ENCODE measurements at regions not wholly inside any gene's neighbourhood (a gene's known extent, or its start where the extent isn't known, plus 50 kb on each side); places are given as distances from the start of the nearest gene placed in this dataset.

DNA sequence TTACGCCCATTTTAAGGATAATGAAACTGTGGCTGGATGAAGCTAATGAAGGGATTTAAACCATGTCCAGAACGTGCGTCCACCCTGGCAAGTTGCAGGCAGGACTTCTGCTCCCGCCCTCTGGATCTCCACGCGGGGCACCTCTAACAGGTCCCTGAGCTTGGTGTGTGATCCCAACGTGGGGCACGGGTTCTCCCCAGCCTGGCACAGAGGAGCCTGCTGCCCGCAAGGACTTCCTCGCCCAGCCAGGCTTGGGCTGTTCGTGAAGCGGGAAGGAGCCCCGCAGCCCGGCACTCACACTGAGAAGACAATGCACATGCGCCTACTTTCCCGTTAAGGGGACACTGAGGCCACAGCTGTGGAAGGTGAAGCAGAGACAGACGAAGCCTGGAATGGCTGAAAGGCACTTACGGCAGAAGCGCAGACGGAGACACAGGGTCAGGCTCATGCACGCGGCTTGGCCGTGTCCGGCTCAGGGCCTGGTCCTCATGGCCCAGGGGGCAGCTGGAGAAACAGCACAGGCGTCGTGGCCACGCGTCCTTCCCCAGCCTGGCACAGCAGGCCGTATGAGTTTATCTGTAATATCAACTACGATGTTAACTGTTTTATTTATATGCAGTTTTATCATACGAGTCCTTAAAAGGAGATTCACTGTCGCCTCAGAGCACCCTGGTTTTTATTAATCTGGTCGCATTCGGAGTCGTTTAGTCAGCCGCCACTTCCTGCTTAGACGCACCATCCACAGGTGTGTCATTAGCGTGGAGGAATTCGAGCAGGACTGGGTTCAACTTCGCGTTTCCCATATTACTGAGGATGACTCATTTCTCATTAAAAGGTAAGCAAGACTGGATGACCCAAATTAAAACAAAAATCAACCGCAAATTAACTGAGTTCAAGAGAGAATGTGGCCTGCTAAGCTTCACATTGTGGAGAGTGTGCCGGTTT is 835.9 kb downstream of the GALR1 start:
- intact Hi-C loops (cut with micrococcal nuclease; ENCODE audit: unreplicated experiment): no loop called here
- Histone ChIP-seq H3K4me3 (ENCODE audit: low read depth, low read length, poor library complexity, severe bottlenecking) (no peak overlapping the region), H3K4me2 (ENCODE audit: low read length) (no peak overlapping the region), H3K79me2 (ENCODE audit: insufficient read depth, low read depth, low read length) (no peaks in the 10 kb centered on the region), H3K36me3 (ENCODE audit: insufficient read depth, low read length) (no peaks in the 10 kb centered on the region), H3K27ac (ENCODE audit: low read depth, low read length, poor library complexity, severe bottlenecking) (no peak overlapping the region), H3K9me3 (ENCODE audit: low read length) (no peaks in the 10 kb centered on the region), H2AFZ (ENCODE audit: low read length) (no peak overlapping the region), H3K9me2 (ENCODE audit: insufficient read depth, low read length) (no peaks in the 10 kb centered on the region), H4K20me1 (ENCODE audit: insufficient read depth, low read length) (no peaks in the 10 kb centered on the region), H3K4me1 (ENCODE audit: insufficient read depth, low read length, poor library complexity, severe bottlenecking) (no peaks in the 10 kb centered on the region)
- POLR2A ChIA-PET: no interaction called here
- CTCF ChIA-PET (ENCODE audit: unreplicated experiment): no interaction called here
- TF ChIP-seq EZH2phosphoT487 (IDR thresholded peaks at IDR 0.05; ENCODE audit: borderline replicate concordance, low read depth, low read length): no peak
- TF ChIP-seq, protein P1, sequence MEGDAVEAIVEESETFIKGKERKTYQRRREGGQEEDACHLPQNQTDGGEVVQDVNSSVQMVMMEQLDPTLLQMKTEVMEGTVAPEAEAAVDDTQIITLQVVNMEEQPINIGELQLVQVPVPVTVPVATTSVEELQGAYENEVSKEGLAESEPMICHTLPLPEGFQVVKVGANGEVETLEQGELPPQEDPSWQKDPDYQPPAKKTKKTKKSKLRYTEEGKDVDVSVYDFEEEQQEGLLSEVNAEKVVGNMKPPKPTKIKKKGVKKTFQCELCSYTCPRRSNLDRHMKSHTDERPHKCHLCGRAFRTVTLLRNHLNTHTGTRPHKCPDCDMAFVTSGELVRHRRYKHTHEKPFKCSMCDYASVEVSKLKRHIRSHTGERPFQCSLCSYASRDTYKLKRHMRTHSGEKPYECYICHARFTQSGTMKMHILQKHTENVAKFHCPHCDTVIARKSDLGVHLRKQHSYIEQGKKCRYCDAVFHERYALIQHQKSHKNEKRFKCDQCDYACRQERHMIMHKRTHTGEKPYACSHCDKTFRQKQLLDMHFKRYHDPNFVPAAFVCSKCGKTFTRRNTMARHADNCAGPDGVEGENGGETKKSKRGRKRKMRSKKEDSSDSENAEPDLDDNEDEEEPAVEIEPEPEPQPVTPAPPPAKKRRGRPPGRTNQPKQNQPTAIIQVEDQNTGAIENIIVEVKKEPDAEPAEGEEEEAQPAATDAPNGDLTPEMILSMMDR (conservative IDR thresholded peaks at IDR 0.05; ENCODE audit: low read length): no peak
- DNase-seq (ENCODE audit: low spot score): no peak
- no TSS peak for BruUV-seq (replicated peaks)

DNA sequence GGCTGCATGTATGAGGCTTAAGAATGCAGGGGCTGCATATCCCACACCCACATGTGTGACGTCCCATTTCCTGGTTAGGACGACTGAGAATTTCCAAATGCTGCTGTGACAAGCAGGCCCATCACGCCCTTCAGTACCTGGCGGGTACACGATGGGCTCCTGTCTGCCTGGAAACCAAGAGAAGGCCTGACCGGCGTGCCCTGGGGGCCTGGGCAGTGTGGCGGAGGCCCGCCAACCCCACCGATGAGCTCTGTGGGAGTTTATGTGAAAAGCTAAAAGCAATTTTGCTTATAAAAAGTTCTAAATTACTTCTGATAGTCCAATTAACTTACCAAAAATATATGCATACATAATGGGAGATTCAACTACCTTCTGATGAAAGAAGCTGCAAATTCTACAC is 837.3 kb downstream of the GALR1 start:
- CTCF ChIA-PET (ENCODE audit: unreplicated experiment): no interaction called here
- no peaks in the 10 kb centered on the region for H3K4me1 ChIP-seq (ENCODE audit: insufficient read depth, low read length, poor library complexity, severe bottlenecking)
- POLR2A ChIA-PET: no interaction called here
- no peaks in the 10 kb centered on the region for H4K20me1 ChIP-seq (ENCODE audit: insufficient read depth, low read length)
- H3K27ac ChIP-seq (ENCODE audit: low read depth, low read length, poor library complexity, severe bottlenecking): no peak overlapping the region
- BruUV-seq (replicated peaks): no TSS peak
- no peak overlapping the region for H3K4me3 ChIP-seq (ENCODE audit: low read depth, low read length, poor library complexity, severe bottlenecking)
- H3K36me3 ChIP-seq (ENCODE audit: insufficient read depth, low read length): no peaks in the 10 kb centered on the region
- H2AFZ ChIP-seq (ENCODE audit: low read length): no peak overlapping the region
- no peaks in the 10 kb centered on the region for H3K79me2 ChIP-seq (ENCODE audit: insufficient read depth, low read depth, low read length)
- H3K4me2 ChIP-seq (ENCODE audit: low read length): no peak overlapping the region
- no peak for DNase-seq (ENCODE audit: low spot score)
- H3K9me3 ChIP-seq (ENCODE audit: low read length): no peaks in the 10 kb centered on the region
- intact Hi-C loops (cut with micrococcal nuclease; ENCODE audit: unreplicated experiment): no loop called here
- TF ChIP-seq, protein P1 (conservative IDR thresholded peaks at IDR 0.05; ENCODE audit: low read length): no peak
- no peak for TF ChIP-seq EZH2phosphoT487 (IDR thresholded peaks at IDR 0.05; ENCODE audit: borderline replicate concordance, low read depth, low read length)
- H3K9me2 ChIP-seq (ENCODE audit: insufficient read depth, low read length): no peaks in the 10 kb centered on the region

DNA sequence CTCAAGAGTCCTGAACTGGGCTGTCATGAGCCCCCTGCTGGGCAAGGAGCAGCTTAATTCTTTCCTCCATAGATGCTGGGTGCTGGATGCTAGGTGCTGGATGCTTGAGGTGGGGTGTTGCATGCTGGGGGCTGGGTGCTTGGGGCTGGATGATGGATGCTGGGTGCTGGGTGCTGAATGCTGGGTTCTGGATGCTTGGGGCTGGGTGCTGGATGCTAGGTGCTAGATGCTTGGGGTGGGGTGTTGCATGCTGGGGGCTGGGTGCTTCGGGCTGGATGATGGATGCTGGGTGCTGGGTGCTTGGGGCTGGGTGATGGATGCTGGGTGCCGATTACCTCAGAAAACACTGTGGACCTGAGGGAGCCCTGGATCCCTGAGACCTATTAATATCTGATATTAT is 837.7 kb downstream of the GALR1 start:
- Histone ChIP-seq H4K20me1 (ENCODE audit: insufficient read depth, low read length) (no peaks in the 10 kb centered on the region), H3K4me3 (ENCODE audit: low read depth, low read length, poor library complexity, severe bottlenecking) (no peak overlapping the region), H3K9me3 (ENCODE audit: low read length) (no peaks in the 10 kb centered on the region), H3K4me2 (ENCODE audit: low read length) (no peak overlapping the region), H3K36me3 (ENCODE audit: insufficient read depth, low read length) (no peaks in the 10 kb centered on the region), H3K27ac (ENCODE audit: low read depth, low read length, poor library complexity, severe bottlenecking) (no peak overlapping the region), H3K9me2 (ENCODE audit: insufficient read depth, low read length) (no peaks in the 10 kb centered on the region), H2AFZ (ENCODE audit: low read length) (no peak overlapping the region), H3K79me2 (ENCODE audit: insufficient read depth, low read depth, low read length) (no peaks in the 10 kb centered on the region), H3K4me1 (ENCODE audit: insufficient read depth, low read length, poor library complexity, severe bottlenecking) (no peaks in the 10 kb centered on the region)
- ChIA-PET POLR2A (no interaction called here), CTCF (ENCODE audit: unreplicated experiment) (no interaction called here)
- no peak for TF ChIP-seq EZH2phosphoT487 (IDR thresholded peaks at IDR 0.05; ENCODE audit: borderline replicate concordance, low read depth, low read length)
- TF ChIP-seq, protein P1 (conservative IDR thresholded peaks at IDR 0.05; ENCODE audit: low read length): no peak
- BruUV-seq (replicated peaks): no TSS peak
- no peak for DNase-seq (ENCODE audit: low spot score)
- intact Hi-C loops (cut with micrococcal nuclease; ENCODE audit: unreplicated experiment): no loop called here
